ENCODE measurements at regions not wholly inside any gene's neighbourhood (a gene's known extent, or its start where the extent isn't known, plus 50 kb on each side); places are given as distances from the start of the nearest gene placed in this dataset.

GRCh38 chr4:54482529-54483200 is 175.1 kb upstream of the KIT start (continued):
- no peak for TF ChIP-seq TFAP4 (CRISPR knock-in tag; IDR thresholded peaks at IDR 0.05; ENCODE audit: borderline replicate concordance)
- TF ChIP-seq ZNF699 (CRISPR knock-in tag; IDR thresholded peaks at IDR 0.05; ENCODE audit: insufficient replicate concordance), result no peak
- no peak for TF ChIP-seq DIDO1 (tag; IDR thresholded peaks at IDR 0.05; ENCODE audit: low read depth)
- TF ChIP-seq MED1 (CRISPR knock-in tag; IDR thresholded peaks at IDR 0.05; ENCODE audit: borderline replicate concordance), result no peak
- no peak for TF ChIP-seq POLR2H (tag; IDR thresholded peaks at IDR 0.05; ENCODE audit: low read depth)
- peak; percentile 38; the same call in 1 of the 2 replicates for TF ChIP-seq JUND (IDR thresholded peaks at IDR 0.05; ENCODE audit: borderline replicate concordance, low read depth, low read length)
- peak; percentile 44; the same call in 1 of the 3 replicates for TF ChIP-seq JUND (tag; IDR thresholded peaks at IDR 0.05; ENCODE audit: borderline replicate concordance, low read depth, low read length)
- TF ChIP-seq POLR3G (IDR thresholded peaks at IDR 0.05; ENCODE audit: extremely low read depth, insufficient read length, insufficient replicate concordance), result no peak
- peak; percentile 22 for TF ChIP-seq PHF20 (IDR thresholded peaks at IDR 0.05; ENCODE audit: partially characterized antibody)
- TF ChIP-seq ADNP (tag; IDR thresholded peaks at IDR 0.05), result peak; percentile 84
- peak; percentile 93 for TF ChIP-seq BCOR (IDR thresholded peaks at IDR 0.05)
- no peak for TF ChIP-seq MBD1 (CRISPR knock-in tag; IDR thresholded peaks at IDR 0.05)
- 0 out of 2 replicates have a peak, but pooled peaks have one; percentile 32 for TF ChIP-seq POLR2AphosphoS5 (IDR thresholded peaks at IDR 0.05; ENCODE audit: control insufficient read depth, insufficient read depth, low read depth, low read length)
- TF ChIP-seq ARID1B (IDR thresholded peaks at IDR 0.05), result peak; percentile 41; the same call in 1 of the 2 replicates
- peak; percentile 83 for TF ChIP-seq ZNF316 (IDR thresholded peaks at IDR 0.05)
- no peak for TF ChIP-seq ARID3B (CRISPR knock-in tag; IDR thresholded peaks at IDR 0.05; ENCODE audit: borderline replicate concordance)
- no peak for TF ChIP-seq IRF2 (CRISPR knock-in tag; IDR thresholded peaks at IDR 0.05)
- no peak for TF ChIP-seq CHD4 (IDR thresholded peaks at IDR 0.05; ENCODE audit: insufficient read depth, insufficient replicate concordance, low read depth, low read length, poor library complexity, severe bottlenecking)
- no peak for TF ChIP-seq ZNF644 (tag; IDR thresholded peaks at IDR 0.05; ENCODE audit: low read depth)
- TF ChIP-seq BACH1 (tag; IDR thresholded peaks at IDR 0.05), result peak; percentile 42; the same call in 1 of the 2 replicates
- TF ChIP-seq BHLHE40 (IDR thresholded peaks at IDR 0.05; ENCODE audit: low read length), result peak; percentile 53; the same call in 1 of the 2 replicates
- TF ChIP-seq EWSR1 (IDR thresholded peaks at IDR 0.05; ENCODE audit: borderline replicate concordance, low read depth, partially characterized antibody), result no peak
- no peak for TF ChIP-seq POLR2AphosphoS2 (IDR thresholded peaks at IDR 0.05; ENCODE audit: low read length)
- TF ChIP-seq ELF1 (tag; IDR thresholded peaks at IDR 0.05), result peak; percentile 60
- peak; percentile 53; the same call in 1 of the 2 replicates for TF ChIP-seq MAFG (tag; conservative IDR thresholded peaks at IDR 0.05)
- TF ChIP-seq GATAD2B (IDR thresholded peaks at IDR 0.05; ENCODE audit: borderline replicate concordance), result no peak
